H1 (cell line): ENCODE measurements at regions not wholly inside any gene's neighbourhood (a gene's known extent, or its start where the extent isn't known, plus 50 kb on each side); places are given as distances from the start of the nearest gene placed in this dataset.

Experiments used
- CTCF ChIA-PET: fragments of 300-600 bp; sonication (Branson Sonifier 250); formaldehyde crosslinking; loops from one replicate; lab custom pipeline; 2021; ENCODE audit not compliant: partially characterized antibody; lab: Charles Lee
- POLR2A ChIA-PET: fragments of 300-600 bp; sonication (Branson Sonifier 250); formaldehyde crosslinking; loops from one replicate; lab custom pipeline; 2021; ENCODE audit warnings: inconsistent platforms; ENCODE audit not compliant: partially characterized antibody; lab: Charles Lee
- DNase-seq, 2 experiments: peaks; one replicate each; pipeline versions ENCODE4 v3.0.0 to v3.0.0-alpha.2; 2010 to 2022; ENCODE audit warnings: low spot score in 2 of 2, low read depth in 1 of 2, mixed read lengths in 1 of 2
- FAIRE-seq: peaks from 2 replicates; lab custom pipeline; 2011; peaks lifted over from hg19 to GRCh38; lab: Jason Lieb, UNC
- H2AFZ ChIP-seq: 2 replicates; pipeline ENCODE4 v1.8.1; 2012; ENCODE audit warnings: low read length, inconsistent platforms
- H2AK5ac ChIP-seq: 2 replicates; pipeline ENCODE4 v1.6.1; 2013; ENCODE audit warnings: low read depth, low read length
- H2BK120ac ChIP-seq: replicated peaks from 2 replicates; pipeline ENCODE3; 2013; ENCODE audit warnings: low read depth, low read length, inconsistent platforms
- H2BK12ac ChIP-seq: 2 replicates; pipeline ENCODE4 v1.6.1; 2013; ENCODE audit warnings: low read depth, low read length
- H2BK15ac ChIP-seq: 2 replicates; pipeline ENCODE4 v1.6.1; 2013; ENCODE audit warnings: low read length
- H2BK20ac ChIP-seq: 2 replicates; pipeline ENCODE4 v1.6.1; 2013; ENCODE audit warnings: low read length
- H2BK5ac ChIP-seq: 2 replicates; pipeline ENCODE4 v1.6.1; 2013; ENCODE audit warnings: low read depth, low read length
- H3K14ac ChIP-seq: 2 replicates; pipeline ENCODE4 v1.6.1; 2013; ENCODE audit warnings: inconsistent platforms; ENCODE audit not compliant: insufficient read length
- H3K18ac ChIP-seq: 2 replicates; pipeline ENCODE4 v1.6.1; 2013; ENCODE audit warnings: low read length; ENCODE audit errors: extremely low read depth
- H3K23ac ChIP-seq: 2 replicates; pipeline ENCODE4 v1.6.1; 2013; ENCODE audit warnings: inconsistent platforms; ENCODE audit not compliant: insufficient read length
- H3K23me2 ChIP-seq: 2 replicates; pipeline ENCODE4 v1.6.1; 2013; ENCODE audit warnings: low read depth, low read length
- H3K27ac ChIP-seq: 2 replicates; pipeline ENCODE4 v1.6.1; 2011; ENCODE audit warnings: low read depth, low read length, inconsistent platforms
- H3K27me3 ChIP-seq, 4 experiments: replicated peaks in 1 of 4; 1 replicate in 1 of 4; 2 replicates in 3 of 4; pipeline versions ENCODE4 v1.6.1 to v1.8.1; 2011 to 2013; ENCODE audit warnings: low read length in 3 of 4, mild to moderate bottlenecking in 3 of 4, inconsistent platforms in 2 of 4, mixed read lengths in 2 of 4, moderate library complexity in 1 of 4; ENCODE audit not compliant: control insufficient read depth in 3 of 4, insufficient read depth in 3 of 4; ENCODE audit errors: extremely low read depth in 1 of 4
- H3K36me3 ChIP-seq, 4 experiments: 2 replicates each; pipeline versions ENCODE4 v1.6.1 to v1.8.1; 2011 to 2013; ENCODE audit warnings: mild to moderate bottlenecking in 4 of 4, low read length in 3 of 4, moderate library complexity in 2 of 4, control low read depth in 1 of 4, inconsistent platforms in 1 of 4; ENCODE audit not compliant: insufficient read depth in 4 of 4, control insufficient read depth in 2 of 4
- H3K4ac ChIP-seq: replicated peaks from 2 replicates; pipeline ENCODE3; 2013; ENCODE audit warnings: low read length, low read depth, mixed read lengths, inconsistent platforms; ENCODE audit not compliant: insufficient read length
- H3K4me1 ChIP-seq, 4 experiments: replicated peaks in 1 of 4; 1 replicate in 1 of 4; 2 replicates in 3 of 4; pipeline versions ENCODE4 v1.6.1 to v1.8.1; 2011 to 2013; ENCODE audit warnings: low read length in 3 of 4, inconsistent platforms in 2 of 4, mixed read lengths in 1 of 4; ENCODE audit not compliant: insufficient read depth in 4 of 4, control insufficient read depth in 3 of 4
- H3K4me2 ChIP-seq, 2 experiments: 2 replicates each; pipeline versions ENCODE4 v1.6.1 to v1.8.1; 2011 to 2013; ENCODE audit warnings: low read depth in 2 of 2, low read length in 2 of 2, control low read depth in 1 of 2, inconsistent platforms in 1 of 2, mild to moderate bottlenecking in 1 of 2; ENCODE audit not compliant: insufficient read depth in 1 of 2
- H3K4me3 ChIP-seq, 4 experiments: fragments of 200-600, 300-600 bp in 1 of 4; sonication (generic), shearing (Covaris generic), sonication (Bioruptor Twin) in 1 of 4; 2 replicates each; pipeline versions ENCODE4 v1.5.1 to v1.8.1; 2011 to 2016; ENCODE audit warnings: low read length in 4 of 4, low read depth in 3 of 4, control low read depth in 2 of 4, inconsistent platforms in 2 of 4, mild to moderate bottlenecking in 2 of 4, mixed read lengths in 1 of 4, moderate library complexity in 1 of 4; ENCODE audit not compliant: insufficient read depth in 2 of 4; ENCODE audit errors: extremely low read depth in 1 of 4
- H3K56ac ChIP-seq: replicated peaks from 2 replicates; pipeline ENCODE3; 2013; ENCODE audit warnings: low read depth, mild to moderate bottlenecking, mixed read lengths, low read length, inconsistent platforms; ENCODE audit not compliant: insufficient read length
- H3K79me1 ChIP-seq: 2 replicates; pipeline ENCODE4 v1.6.1; 2013; ENCODE audit warnings: low read depth, low read length, control low read depth
- H3K79me2 ChIP-seq, 2 experiments: 2 replicates each; pipeline versions ENCODE4 v1.6.1 to v1.8.1; 2012 to 2013; ENCODE audit warnings: low read length in 2 of 2, mild to moderate bottlenecking in 2 of 2, inconsistent platforms in 1 of 2; ENCODE audit not compliant: insufficient read depth in 2 of 2, control insufficient read depth in 1 of 2
- H3K9ac ChIP-seq, 4 experiments: replicated peaks in 1 of 4; 1 replicate in 1 of 4; 2 replicates in 3 of 4; pipeline versions ENCODE4 v1.6.1 to v1.8.1; 2011 to 2013; ENCODE audit warnings: low read depth in 3 of 4, low read length in 3 of 4, control low read depth in 2 of 4, mild to moderate bottlenecking in 2 of 4, moderate library complexity in 2 of 4, inconsistent platforms in 1 of 4; ENCODE audit errors: extremely low read depth in 1 of 4
- H3K9me3 ChIP-seq, 2 experiments: 2 replicates each; pipeline versions ENCODE4 v1.6.1 to v1.8.1; 2012 to 2013; ENCODE audit warnings: mild to moderate bottlenecking in 2 of 2, moderate library complexity in 2 of 2, control low read depth in 1 of 2, inconsistent platforms in 1 of 2, low read depth in 1 of 2, low read length in 1 of 2, mixed read lengths in 1 of 2; ENCODE audit not compliant: insufficient read depth in 2 of 2
- H4K20me1 ChIP-seq, 2 experiments: replicated peaks in 1 of 2; 2 replicates each; pipeline versions ENCODE3 to v1.8.1; 2011 to 2013; ENCODE audit warnings: inconsistent platforms in 2 of 2, low read length in 2 of 2, mild to moderate bottlenecking in 1 of 2; ENCODE audit not compliant: insufficient read depth in 2 of 2, control insufficient read depth in 1 of 2
- H4K5ac ChIP-seq: 2 replicates; pipeline ENCODE4 v1.6.1; 2013; ENCODE audit warnings: low read length, low read depth, mixed read lengths, inconsistent platforms; ENCODE audit not compliant: insufficient read length
- H4K8ac ChIP-seq: 2 replicates; pipeline ENCODE4 v1.8.0; 2013; ENCODE audit warnings: mild to moderate bottlenecking, moderate library complexity, low read length, inconsistent platforms; ENCODE audit not compliant: insufficient read depth; ENCODE audit errors: extremely low read depth
- H4K91ac ChIP-seq: replicated peaks from 2 replicates; pipeline ENCODE3; 2013; ENCODE audit warnings: low read length, mixed read lengths, inconsistent platforms; ENCODE audit not compliant: insufficient read length
- BRCA1 ChIP-seq: IDR thresholded peaks from 2 replicates; pipeline ENCODE4 v1.6.1; 2012; ENCODE audit warnings: low read depth, low read length, improper control_type of control experiment
- HDAC2 ChIP-seq, 2 experiments: fragments of 300-600 bp in 1 of 2; sonication (generic) in 1 of 2; IDR thresholded peaks; 2 replicates each; pipeline ENCODE4 v1.6.1; 2011 to 2012; ENCODE audit warnings: low read depth in 2 of 2, low read length in 2 of 2, mild to moderate bottlenecking in 2 of 2, moderate library complexity in 2 of 2, borderline replicate concordance in 1 of 2, inconsistent platforms in 1 of 2
- NANOG ChIP-seq: IDR thresholded peaks from 2 replicates; pipeline ENCODE4 v1.6.1; 2011; ENCODE audit warnings: low read length, low read depth, mild to moderate bottlenecking, inconsistent platforms; ENCODE audit not compliant: insufficient read depth, poor library complexity, severe bottlenecking
- WGBS, 2 experiments: shearing (Covaris generic) in 1 of 2; methylation state at CpG; one replicate each; pipeline versions ENCODE4 v1.1.6 to v1.1.7; 2013 to 2015; ENCODE audit warnings: low lambda C conversion rate in 2 of 2, mixed read lengths in 2 of 2, inconsistent platforms in 1 of 2, low coverage in 1 of 2, missing lambda C conversion rate in 1 of 2; ENCODE audit not compliant: insufficient replicate concordance in 2 of 2, insufficient coverage in 1 of 2, insufficient read length in 1 of 2; ENCODE audit errors: extremely low coverage in 1 of 2, missing lambda C conversion rate in 1 of 2; 5-methylcytosine and 5-hydroxymethylcytosine counted together

- no peak overlapping the region for H2AFZ ChIP-seq
- DNase-seq: no peak
- H4K5ac ChIP-seq: no peak overlapping the region
- H3K4me1 ChIP-seq: no peaks in the 10 kb centered on the region
- POLR2A ChIA-PET: no interaction called here
- no peak overlapping the region for H3K14ac ChIP-seq
- H3K18ac ChIP-seq: no peak overlapping the region
- no peak overlapping the region for H2BK5ac ChIP-seq
- H3K4ac ChIP-seq: no peak overlapping the region
- H2BK12ac ChIP-seq: no peak overlapping the region
- H2AK5ac ChIP-seq: no peak overlapping the region
- H2BK15ac ChIP-seq: no peak overlapping the region
- H4K91ac ChIP-seq: no peak overlapping the region
- no peak overlapping the region for H3K4me3 ChIP-seq
- TF ChIP-seq BRCA1 (no peak), NANOG (no peak), HDAC2 (IDR thresholded peaks at IDR 0.05; ENCODE audit: borderline replicate concordance in 1 of 2, low read depth in 2 of 2, low read length in 2 of 2) (no peak)
- TF ChIP-seq, all 59 proteins: peak for 0
- H3K27ac ChIP-seq: no peak overlapping the region
- no peak overlapping the region for H3K23ac ChIP-seq
- no peak overlapping the region for H2BK20ac ChIP-seq
- no peak for FAIRE-seq
- no peaks in the 10 kb centered on the region; the same call in 1 of the 2 replicates for H3K23me2 ChIP-seq
- H3K9me3 ChIP-seq: no peaks in the 10 kb centered on the region
- no peak overlapping the region for H3K9ac ChIP-seq
- 78% methylated on average over 1 of the region's 1 CpG; no CpG with 5 or more reads in 1 of the 2 experiments for WGBS, 2 experiments
- no peaks in the 10 kb centered on the region for H3K79me1 ChIP-seq
- no peak overlapping the region for H3K56ac ChIP-seq
- H4K8ac ChIP-seq: no peak overlapping the region
- H3K79me2 ChIP-seq: no peaks in the 10 kb centered on the region
- H3K27me3 ChIP-seq: no peaks in the 10 kb centered on the region
- no peak overlapping the region for H3K4me2 ChIP-seq
- no peaks in the 10 kb centered on the region for H3K36me3 ChIP-seq
- no peaks in the 10 kb centered on the region for H4K20me1 ChIP-seq
- CTCF ChIA-PET: no interaction called here
- H2BK120ac ChIP-seq: no peak overlapping the region
Measured at GRCh38 chr2:23114299-23114698, 270.7 kb upstream of the KLHL29 start.
